T follicular helper cell (primary cell): ENCODE measurements at regions not wholly inside any gene's neighbourhood (a gene's known extent, or its start where the extent isn't known, plus 50 kb on each side); places are given as distances from the start of the nearest gene placed in this dataset.

ENCODE experiments used
- DNase-seq: peaks from one replicate; pipeline ENCODE4 v3.0.0-alpha.2; 2020; ENCODE audit warnings: low read depth

GRCh38 chr6:8589941-8590729, 154.8 kb upstream of the SLC35B3 start:
- DNase-seq = no peak

GRCh38 chr6:8588176-8588575, 152.8 kb upstream of the SLC35B3 start:
- DNase-seq = no peak

- DNase-seq = no peak
Observed at GRCh38 chr6:8583291-8583690, 147.9 kb upstream of the SLC35B3 start.

- no peak for DNase-seq
Observed at GRCh38 chr6:8579372-8579771, 144.0 kb upstream of the SLC35B3 start.

- DNase-seq = no peak
Observed at GRCh38 chr6:8578006-8578405, 142.7 kb upstream of the SLC35B3 start.

- no peak for DNase-seq
Observed at GRCh38 chr6:8574749-8575468, 139.6 kb upstream of the SLC35B3 start.

GRCh38 chr6:8574311-8574710, 139.0 kb upstream of the SLC35B3 start:
- DNase-seq = no peak

- no peak for DNase-seq
Observed at GRCh38 chr6:8570256-8570920, 135.0 kb upstream of the SLC35B3 start.

- DNase-seq = no peak
Observed at GRCh38 chr6:8562125-8562524, 126.8 kb upstream of the SLC35B3 start.

GRCh38 chr6:8558953-8559352, 123.6 kb upstream of the SLC35B3 start:
- no peak for DNase-seq

- DNase-seq = no peak
Observed at GRCh38 chr6:8557014-8557748, 121.8 kb upstream of the SLC35B3 start.

- no peak for DNase-seq
Observed at GRCh38 chr6:8556370-8557013, 121.1 kb upstream of the SLC35B3 start.

- no peak for DNase-seq
Observed at GRCh38 chr6:8551993-8552392, 116.6 kb upstream of the SLC35B3 start.

- DNase-seq = no peak
Observed at GRCh38 chr6:8551386-8551785, 116.0 kb upstream of the SLC35B3 start.

- no peak for DNase-seq
Observed at GRCh38 chr6:8549074-8549790, 113.9 kb upstream of the SLC35B3 start.

GRCh38 chr6:8546496-8546895, 111.2 kb upstream of the SLC35B3 start:
- no peak for DNase-seq

GRCh38 chr6:8545336-8545735, 110.0 kb upstream of the SLC35B3 start:
- DNase-seq = no peak

GRCh38 chr6:8543714-8544113, 108.4 kb upstream of the SLC35B3 start:
- DNase-seq = no peak

- no peak for DNase-seq
Observed at GRCh38 chr6:8539453-8539852, 104.1 kb upstream of the SLC35B3 start.

- no peak for DNase-seq
Observed at GRCh38 chr6:8536122-8536521, 100.8 kb upstream of the SLC35B3 start.

GRCh38 chr6:8535519-8535918, 100.2 kb upstream of the SLC35B3 start:
- no peak for DNase-seq
